Nephron (organoid): ENCODE measurements at regions not wholly inside any gene's neighbourhood (a gene's known extent, or its start where the extent isn't known, plus 50 kb on each side); places are given as distances from the start of the nearest gene placed in this dataset.
"Not testable (repeated sequence)": the region's sequence is repeated elsewhere in the genome, so short reads cannot be mapped to it uniquely, and the experiment has no call there.

Experiments used
- H3K27ac Mint-ChIP-seq, 3 experiments: 2 replicates each; pipeline ENCODE4 v1.8.0; 2020; ENCODE audit warnings: mixed read lengths in 3 of 3, mild to moderate bottlenecking in 2 of 3, moderate library complexity in 1 of 3
- H3K27me3 Mint-ChIP-seq: 2 replicates; pipeline ENCODE4 v1.8.0; 2021; ENCODE audit warnings: low read depth, mild to moderate bottlenecking, moderate library complexity, mixed read lengths
- H3K36me3 Mint-ChIP-seq: 2 replicates; pipeline ENCODE4 v1.8.0; 2020; ENCODE audit warnings: low read depth, mixed read lengths
- H3K4me1 Mint-ChIP-seq: 2 replicates; pipeline ENCODE4 v1.8.0; 2020; ENCODE audit warnings: mixed read lengths
- H3K4me3 Mint-ChIP-seq, 3 experiments: 2 replicates each; pipeline ENCODE4 v1.8.0; 2020; ENCODE audit warnings: mild to moderate bottlenecking in 3 of 3, mixed read lengths in 3 of 3, moderate library complexity in 2 of 3
- H3K9me3 Mint-ChIP-seq: 2 replicates; pipeline ENCODE4 v1.8.0; 2020; ENCODE audit warnings: mixed read lengths
- CTCF ChIP-seq, 3 experiments: fragments of 200-600 bp; sonication (generic); IDR thresholded peaks; one replicate each; pipeline ENCODE4 v1.5.0; 2021; ENCODE audit warnings: antibody characterized with exemption in 3 of 3; ENCODE audit not compliant: unreplicated experiment in 3 of 3

DNA sequence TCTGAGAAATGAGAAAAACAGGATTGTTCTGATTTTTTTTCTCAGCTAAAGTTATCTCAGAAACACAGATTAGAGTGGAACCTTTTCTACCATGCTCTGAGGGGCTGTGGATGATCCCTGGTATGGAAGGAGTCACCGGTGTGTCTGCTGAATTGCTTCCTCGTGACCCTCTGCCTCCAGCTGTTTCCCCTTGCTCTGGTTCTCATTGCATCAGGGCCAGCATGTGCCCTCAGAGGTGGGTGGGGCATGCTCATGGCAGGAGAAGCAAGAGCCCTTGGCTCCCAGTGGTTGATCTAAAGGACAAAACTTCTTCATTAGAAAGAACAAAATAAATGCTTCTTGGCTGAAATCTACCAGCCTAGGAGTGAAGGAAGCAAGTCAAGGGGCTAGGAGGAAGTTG, 183.2 kb upstream of the HMCN1 start:
- H3K4me1 Mint-ChIP-seq, result no peaks in the 10 kb centered on the region
- no peak overlapping the region for H3K27ac Mint-ChIP-seq
- no peaks in the 10 kb centered on the region for H3K27me3 Mint-ChIP-seq
- no peaks in the 10 kb centered on the region for H3K36me3 Mint-ChIP-seq
- H3K4me3 Mint-ChIP-seq, result no peak overlapping the region
- TF ChIP-seq CTCF (IDR thresholded peaks at IDR 0.05; ENCODE audit: unreplicated experiment in 3 of 3), result no peak
- H3K9me3 Mint-ChIP-seq, result peaks cover 4% of the 10 kb centered on the region

- H3K4me3 Mint-ChIP-seq, result peak overlapping the region in 1 of 3 experiments; percentile 10
- H3K27me3 Mint-ChIP-seq, result no peaks in the 10 kb centered on the region
- TF ChIP-seq CTCF (IDR thresholded peaks at IDR 0.05; ENCODE audit: unreplicated experiment in 3 of 3), result no peak
- no peaks in the 10 kb centered on the region for H3K4me1 Mint-ChIP-seq
- H3K36me3 Mint-ChIP-seq, result no peaks in the 10 kb centered on the region
- peaks cover 4% of the 10 kb centered on the region for H3K9me3 Mint-ChIP-seq
- peak overlapping the region in 1 of 3 experiments; percentile 88 for H3K27ac Mint-ChIP-seq
These were observed 184.3 kb upstream of the HMCN1 start for GRCh38 chr1:185549906-185550305.

- H3K4me3 Mint-ChIP-seq, result no peak overlapping the region
- TF ChIP-seq CTCF (IDR thresholded peaks at IDR 0.05; ENCODE audit: unreplicated experiment in 3 of 3), result no peak
- no peaks in the 10 kb centered on the region for H3K36me3 Mint-ChIP-seq
- H3K27ac Mint-ChIP-seq, result peak overlapping the region in 1 of 3 experiments; percentile 17
- no peaks in the 10 kb centered on the region for H3K4me1 Mint-ChIP-seq
- H3K27me3 Mint-ChIP-seq, result no peaks in the 10 kb centered on the region
- peaks cover 4% of the 10 kb centered on the region for H3K9me3 Mint-ChIP-seq
These were observed 188.2 kb upstream of the HMCN1 start for GRCh38 chr1:185546029-185546428.

GRCh38 chr1:185541871-185542301, 192.3 kb upstream of the HMCN1 start:
- peaks cover 4% of the 10 kb centered on the region for H3K9me3 Mint-ChIP-seq
- H3K27me3 Mint-ChIP-seq, result peaks cover 6% of the 10 kb centered on the region
- H3K4me3 Mint-ChIP-seq, result no peak overlapping the region
- no peak for TF ChIP-seq CTCF (IDR thresholded peaks at IDR 0.05; ENCODE audit: unreplicated experiment in 3 of 3)
- H3K36me3 Mint-ChIP-seq, result no peaks in the 10 kb centered on the region
- H3K4me1 Mint-ChIP-seq, result no peaks in the 10 kb centered on the region
- H3K27ac Mint-ChIP-seq, result peak overlapping the region; percentile 4 to 49 (median 27)

DNA sequence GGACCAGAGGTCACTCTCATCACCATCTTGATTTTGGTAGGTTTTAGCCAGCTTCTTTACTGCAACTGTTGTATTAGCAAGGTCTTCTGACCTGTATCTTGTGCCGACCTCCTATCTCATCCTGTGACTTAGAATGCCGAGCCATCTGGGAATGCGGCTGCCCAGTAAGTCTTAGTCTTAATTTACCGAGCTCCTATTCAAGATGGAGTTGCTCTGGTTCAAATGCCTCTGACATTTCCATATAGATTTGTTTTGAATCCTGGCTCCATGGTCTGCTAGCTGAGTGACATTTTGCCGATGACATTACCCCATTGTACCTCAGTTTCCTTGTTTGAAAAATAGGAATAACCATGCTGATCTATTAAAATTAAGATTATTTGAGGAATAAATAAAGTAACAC, 193.9 kb upstream of the HMCN1 start:
- Mint-ChIP-seq H3K9me3 (no peaks in the 10 kb centered on the region), H3K36me3 (no peaks in the 10 kb centered on the region), H3K4me3 (no peak overlapping the region), H3K4me1 (no peaks in the 10 kb centered on the region), H3K27ac (no peak overlapping the region), H3K27me3 (peaks cover 10% of the 10 kb centered on the region)
- no peak for TF ChIP-seq CTCF (IDR thresholded peaks at IDR 0.05; ENCODE audit: unreplicated experiment in 3 of 3)

- no peak overlapping the region for H3K27ac Mint-ChIP-seq
- no peaks in the 10 kb centered on the region for H3K36me3 Mint-ChIP-seq
- peaks cover 12% of the 10 kb centered on the region for H3K27me3 Mint-ChIP-seq
- no peak overlapping the region for H3K4me3 Mint-ChIP-seq
- H3K4me1 Mint-ChIP-seq, result no peaks in the 10 kb centered on the region
- TF ChIP-seq CTCF (IDR thresholded peaks at IDR 0.05; ENCODE audit: unreplicated experiment in 3 of 3), result no peak
- no peaks in the 10 kb centered on the region for H3K9me3 Mint-ChIP-seq
These were observed 194.8 kb upstream of the HMCN1 start for GRCh38 chr1:185539277-185539943.

DNA sequence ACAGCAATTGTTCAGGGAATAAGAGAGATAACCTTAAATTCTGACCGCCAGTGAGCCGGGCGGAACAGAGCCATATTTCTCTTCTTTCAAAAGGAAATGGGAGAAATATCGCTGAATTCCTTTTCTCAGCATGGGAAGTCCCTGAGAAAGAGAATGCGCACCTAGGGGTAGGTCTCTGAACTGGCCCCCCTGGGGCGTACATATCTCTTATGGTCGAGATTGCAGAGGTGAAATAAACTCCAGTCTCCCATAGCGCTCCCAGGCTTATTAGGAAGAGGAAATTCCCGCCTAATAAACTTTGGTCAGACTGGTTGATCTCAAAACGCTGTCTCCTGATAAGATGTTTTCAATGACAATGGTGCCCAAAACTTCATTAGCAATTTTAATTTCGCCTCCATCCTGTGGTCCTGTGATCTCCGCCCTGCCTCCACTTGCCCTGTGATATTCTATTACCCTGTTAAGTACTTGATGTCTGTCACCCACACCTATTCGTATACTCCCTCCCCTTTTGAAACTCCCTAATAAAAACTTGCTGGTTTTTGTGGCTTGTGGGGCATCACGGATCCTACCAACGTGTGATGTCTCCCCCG, 195.8 kb upstream of the HMCN1 start:
- not testable (repeated sequence) for H3K9me3 Mint-ChIP-seq, H3K4me3 Mint-ChIP-seq, H3K4me1 Mint-ChIP-seq, H3K36me3 Mint-ChIP-seq, H3K27ac Mint-ChIP-seq
- peaks cover 12% of the 10 kb centered on the region for H3K27me3 Mint-ChIP-seq
